Kidney epithelial cell (primary cell): ENCODE measurements at regions not wholly inside any gene's neighbourhood (a gene's known extent, or its start where the extent isn't known, plus 50 kb on each side); places are given as distances from the start of the nearest gene placed in this dataset.
A peak's percentile ranks its signal among the peaks of the same experiment; 100 is the strongest.

Experiments used
- DNase-seq: peaks from one replicate; pipeline ENCODE4 v3.0.0-alpha.2; 2010; ENCODE audit warnings: low read depth
- H3K27me3 ChIP-seq: 2 replicates; pipeline ENCODE4 v1.6.0; 2011; ENCODE audit warnings: low read length; ENCODE audit not compliant: control insufficient read depth, insufficient read depth
- H3K36me3 ChIP-seq: 2 replicates; pipeline ENCODE4 v1.5.1; 2011; ENCODE audit warnings: low read length; ENCODE audit not compliant: control insufficient read depth, insufficient read depth
- H3K4me3 ChIP-seq: 2 replicates; pipeline ENCODE4 v1.5.1; 2011; ENCODE audit warnings: low read depth, mild to moderate bottlenecking, control low read depth, low read length
- CTCF ChIP-seq: IDR thresholded peaks from 2 replicates; pipeline ENCODE4 v1.5.1; 2011; ENCODE audit warnings: mild to moderate bottlenecking, moderate library complexity, low read length, control low read depth, inconsistent platforms; ENCODE audit not compliant: insufficient read depth, poor library complexity, severe bottlenecking

GRCh38 chr7:84384417-84384816, 189.8 kb upstream of the SEMA3A start:
- no peak for DNase-seq
- no peak for TF ChIP-seq CTCF
- Histone ChIP-seq H3K36me3 (no peaks in the 10 kb centered on the region), H3K4me3 (no peak overlapping the region), H3K27me3 (no peaks in the 10 kb centered on the region)

GRCh38 chr7:84379446-84379845, 184.9 kb upstream of the SEMA3A start:
- DNase-seq: no peak
- H3K36me3 ChIP-seq: no peaks in the 10 kb centered on the region
- no peaks in the 10 kb centered on the region for H3K27me3 ChIP-seq
- no peak overlapping the region for H3K4me3 ChIP-seq
- no peak for TF ChIP-seq CTCF

GRCh38 chr7:84372712-84373111, 178.1 kb upstream of the SEMA3A start:
- no peak for TF ChIP-seq CTCF
- Histone ChIP-seq H3K36me3 (no peaks in the 10 kb centered on the region), H3K4me3 (no peak overlapping the region), H3K27me3 (no peaks in the 10 kb centered on the region)
- no peak for DNase-seq

GRCh38 chr7:84372155-84372621, 177.6 kb upstream of the SEMA3A start:
- no peak for TF ChIP-seq CTCF
- H3K36me3 ChIP-seq: no peaks in the 10 kb centered on the region
- DNase-seq: peak; percentile 85
- H3K4me3 ChIP-seq: no peak overlapping the region
- H3K27me3 ChIP-seq: no peaks in the 10 kb centered on the region

GRCh38 chr7:84370114-84370513, 175.5 kb upstream of the SEMA3A start:
- DNase-seq: no peak
- no peak for TF ChIP-seq CTCF
- Histone ChIP-seq H3K36me3 (no peaks in the 10 kb centered on the region), H3K27me3 (no peaks in the 10 kb centered on the region), H3K4me3 (no peak overlapping the region)

- Histone ChIP-seq H3K4me3 (no peak overlapping the region), H3K27me3 (no peaks in the 10 kb centered on the region), H3K36me3 (no peaks in the 10 kb centered on the region)
- DNase-seq: no peak
- no peak for TF ChIP-seq CTCF
Observed at GRCh38 chr7:84368122-84368521, 173.5 kb upstream of the SEMA3A start.
